GM12864 (cell line): ENCODE measurements at regions not wholly inside any gene's neighbourhood (a gene's known extent, or its start where the extent isn't known, plus 50 kb on each side); places are given as distances from the start of the nearest gene placed in this dataset.

Experiments used
- DNase-seq: peaks from one replicate; pipeline ENCODE4 v3.0.0-alpha.2; 2011; ENCODE audit warnings: low read depth
- H3K4me3 ChIP-seq: 2 replicates; pipeline ENCODE4 v1.5.1; 2011; ENCODE audit warnings: mild to moderate bottlenecking, low read depth, low read length, control low read depth
- CTCF ChIP-seq: IDR thresholded peaks from 2 replicates; pipeline ENCODE4 v1.5.1; 2011; ENCODE audit warnings: low read depth, mild to moderate bottlenecking, moderate library complexity, low read length, control low read depth, inconsistent platforms; ENCODE audit errors: missing control alignments

GRCh38 chr5:39970117-39970798 is 545.5 kb upstream of the DAB2 start:
- no peak for DNase-seq
- no peak for TF ChIP-seq CTCF
- no peak overlapping the region for H3K4me3 ChIP-seq

- no peak overlapping the region for H3K4me3 ChIP-seq
- DNase-seq = no peak
- no peak for TF ChIP-seq CTCF
These were observed 543.6 kb upstream of the DAB2 start for GRCh38 chr5:39968381-39968780.

GRCh38 chr5:39955156-39955555 is 530.4 kb upstream of the DAB2 start:
- DNase-seq = no peak
- no peak overlapping the region for H3K4me3 ChIP-seq
- TF ChIP-seq CTCF = no peak

GRCh38 chr5:39951070-39951469 is 526.3 kb upstream of the DAB2 start:
- H3K4me3 ChIP-seq = no peak overlapping the region
- no peak for TF ChIP-seq CTCF
- no peak for DNase-seq

- TF ChIP-seq CTCF = peak; percentile 53
- peak; percentile 24 for DNase-seq
- no peak overlapping the region for H3K4me3 ChIP-seq
These were observed 524.2 kb upstream of the DAB2 start for GRCh38 chr5:39948867-39949468.

GRCh38 chr5:39948341-39948740 is 523.6 kb upstream of the DAB2 start:
- no peak for TF ChIP-seq CTCF
- no peak for DNase-seq
- H3K4me3 ChIP-seq = no peak overlapping the region

GRCh38 chr5:39947657-39948056 is 522.9 kb upstream of the DAB2 start:
- DNase-seq = no peak
- TF ChIP-seq CTCF = no peak
- H3K4me3 ChIP-seq = no peak overlapping the region
